Kidney capillary endothelial cell (primary cell): ENCODE measurements at regions not wholly inside any gene's neighbourhood (a gene's known extent, or its start where the extent isn't known, plus 50 kb on each side); places are given as distances from the start of the nearest gene placed in this dataset.

Source experiments
- DNase-seq: peaks from one replicate; pipeline ENCODE4 v3.0.0-alpha.2; 2018; ENCODE audit warnings: low spot score

- no peak for DNase-seq
Observed at GRCh38 chrX:96311366-96311765, 373.3 kb upstream of the DIAPH2 start.

- DNase-seq, result peak; percentile 40
Observed at GRCh38 chrX:96314985-96315384, 369.7 kb upstream of the DIAPH2 start.

DNA sequence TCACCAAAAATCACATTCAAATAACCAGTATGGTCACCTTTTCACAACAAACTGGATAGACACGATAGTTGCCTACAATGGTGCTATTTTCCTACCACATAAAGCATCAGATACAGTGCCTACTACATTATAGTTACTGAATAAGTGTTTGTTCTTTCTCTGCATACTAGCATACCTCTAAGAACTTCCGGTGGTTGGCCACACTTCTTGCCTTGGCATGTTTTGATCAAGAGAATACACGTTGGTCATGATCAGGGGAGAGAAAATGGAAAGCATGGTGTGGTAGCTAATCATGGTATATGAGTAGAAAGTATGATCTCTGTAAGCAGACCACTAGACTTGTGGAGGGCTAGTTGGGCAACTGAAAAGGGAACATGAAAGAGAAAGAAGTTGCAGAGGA lies 322.8 kb upstream of the DIAPH2 start:
- no peak for DNase-seq

- peak; percentile 61 for DNase-seq
Observed at GRCh38 chrX:96372313-96373046, 312.2 kb upstream of the DIAPH2 start.

DNA sequence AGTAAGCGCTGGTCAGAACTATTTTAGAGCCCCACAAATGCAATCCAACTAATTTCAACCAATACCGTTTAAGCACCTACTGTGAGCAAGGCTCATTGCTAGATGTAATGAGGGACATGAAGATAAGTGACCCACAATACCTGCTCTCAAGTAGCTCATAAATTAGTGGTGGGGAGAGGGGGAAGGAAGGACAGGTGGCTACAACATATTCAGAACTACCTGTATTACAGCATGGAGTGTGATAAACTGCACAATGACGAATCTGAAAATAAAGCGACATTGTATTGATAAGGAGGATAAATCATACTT lies 311.6 kb upstream of the DIAPH2 start:
- no peak for DNase-seq

DNA sequence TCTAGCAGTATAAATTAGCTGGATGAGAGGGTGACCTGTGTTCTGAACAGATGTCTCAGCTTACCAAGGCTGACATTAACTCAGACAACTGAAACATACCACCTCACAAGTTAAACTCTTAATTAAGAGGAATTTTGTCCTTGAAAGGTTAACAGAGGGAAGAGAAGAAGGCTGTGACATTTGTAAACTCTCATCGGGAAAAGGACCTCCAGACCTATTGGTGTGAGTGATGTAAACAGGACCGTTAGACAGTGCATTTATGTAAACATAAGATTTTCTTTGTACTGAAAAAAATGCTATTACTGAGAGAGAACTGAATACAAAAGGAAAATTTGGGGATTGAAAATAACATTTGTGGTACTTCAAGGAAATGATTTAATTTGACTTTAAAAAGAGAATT lies 308.4 kb upstream of the DIAPH2 start:
- no peak for DNase-seq

GRCh38 chrX:96379951-96380350 lies 304.7 kb upstream of the DIAPH2 start:
- DNase-seq, result peak; percentile 4

- no peak for DNase-seq
Observed at GRCh38 chrX:96382018-96382417, 302.6 kb upstream of the DIAPH2 start.

- no peak for DNase-seq
Observed at GRCh38 chrX:96383428-96383827, 301.2 kb upstream of the DIAPH2 start.

GRCh38 chrX:96386325-96386724 lies 298.3 kb upstream of the DIAPH2 start:
- DNase-seq, result no peak

GRCh38 chrX:96386981-96387380 lies 297.7 kb upstream of the DIAPH2 start:
- DNase-seq, result no peak

GRCh38 chrX:96387801-96388200 lies 296.8 kb upstream of the DIAPH2 start:
- DNase-seq, result no peak

DNA sequence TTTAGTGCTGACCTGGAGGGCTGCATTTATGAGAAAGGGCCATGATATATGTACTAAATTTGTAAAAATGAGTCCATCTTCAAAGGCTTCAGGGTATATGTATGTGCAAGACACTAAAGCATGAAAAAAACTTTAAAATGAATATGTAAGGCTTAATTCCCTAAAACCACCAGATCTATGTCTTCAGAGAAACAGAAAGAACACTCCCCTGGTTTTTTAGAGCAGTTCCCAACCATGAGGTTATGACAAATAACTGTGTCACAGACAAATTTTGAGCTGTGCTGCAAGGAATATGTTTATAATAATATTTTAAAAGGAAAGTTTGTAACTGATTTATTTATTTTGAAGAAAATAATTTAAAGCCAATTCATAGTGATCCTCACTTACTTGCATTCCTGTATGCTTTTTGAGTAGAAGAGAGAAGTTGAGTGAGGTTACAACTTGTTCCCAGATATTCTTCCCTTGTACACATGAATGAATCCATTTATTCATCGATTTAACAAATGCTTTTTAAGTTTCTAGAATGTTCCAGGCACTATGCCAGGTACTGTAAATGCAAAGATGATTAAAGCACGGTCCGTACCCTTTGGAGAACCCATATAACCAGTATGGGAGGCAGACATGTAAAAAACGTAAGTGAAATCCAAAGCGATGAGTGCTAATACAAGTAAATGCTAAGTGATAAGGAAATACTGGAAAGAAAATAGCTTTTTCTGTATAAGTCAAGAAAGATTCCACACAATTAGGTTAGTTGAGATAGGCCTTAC lies 295.2 kb upstream of the DIAPH2 start:
- DNase-seq, result no peak

GRCh38 chrX:96394598-96394997 lies 290.0 kb upstream of the DIAPH2 start:
- DNase-seq, result no peak

DNA sequence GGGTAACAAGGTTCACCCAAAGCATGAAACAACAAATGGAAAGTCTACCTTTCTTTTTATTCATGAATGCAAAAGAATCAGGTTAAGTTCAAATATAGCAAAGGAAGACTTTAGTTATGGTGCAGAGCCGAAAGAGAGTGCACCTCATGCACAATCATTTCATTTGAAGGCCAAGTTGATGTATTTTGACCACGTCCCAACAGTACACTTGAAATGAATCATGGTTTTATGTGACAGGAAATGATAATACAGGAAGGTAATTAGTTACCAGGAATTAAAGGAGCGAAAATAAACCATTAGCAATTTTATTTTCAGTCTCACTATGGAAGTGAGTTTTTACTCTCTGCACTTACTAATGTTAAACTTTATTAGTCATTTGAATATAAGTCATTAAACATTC lies 281.2 kb upstream of the DIAPH2 start:
- peak; percentile 7 for DNase-seq

- DNase-seq, result no peak
Observed at GRCh38 chrX:96405842-96406241, 278.8 kb upstream of the DIAPH2 start.

- DNase-seq, result no peak
Observed at GRCh38 chrX:96407072-96407471, 277.6 kb upstream of the DIAPH2 start.

DNA sequence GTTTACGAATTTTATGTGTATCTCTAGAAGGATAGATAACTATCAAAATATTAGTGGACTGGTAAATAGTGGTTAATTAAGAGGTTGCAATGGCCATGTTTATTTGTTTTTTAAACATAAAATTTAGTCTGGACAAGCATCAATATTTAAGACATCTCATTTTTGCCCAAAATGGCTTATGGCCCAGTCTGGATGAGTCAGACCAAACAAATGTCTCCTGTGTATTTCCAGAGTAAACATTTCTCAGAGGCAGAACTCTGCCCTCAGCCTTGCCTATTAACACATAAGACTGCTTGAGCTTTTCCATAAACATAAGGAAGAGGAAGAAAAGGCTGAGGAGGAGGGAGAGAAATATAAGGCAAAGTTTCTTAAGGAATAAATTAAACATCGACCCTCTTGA lies 277.1 kb upstream of the DIAPH2 start:
- DNase-seq, result no peak

DNA sequence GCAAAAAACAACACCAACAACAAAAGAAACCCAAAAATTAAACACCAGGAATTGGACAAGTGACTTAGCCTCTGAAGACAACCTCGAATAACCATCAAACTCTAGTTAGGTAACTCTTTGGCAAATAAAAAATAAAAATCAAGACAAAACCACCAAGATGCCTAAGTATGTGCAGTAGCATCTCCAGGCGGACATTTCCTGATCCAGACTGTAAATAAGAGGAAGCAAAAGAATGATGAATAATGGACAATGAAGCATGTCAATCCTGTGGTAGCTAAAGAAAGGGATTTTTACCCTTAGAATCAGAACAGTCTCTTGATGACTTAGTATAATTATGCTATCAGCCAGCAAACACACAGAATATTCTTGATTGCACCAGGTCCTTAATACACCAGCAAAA lies 276.7 kb upstream of the DIAPH2 start:
- no peak for DNase-seq

GRCh38 chrX:96410927-96411326 lies 273.7 kb upstream of the DIAPH2 start:
- no peak for DNase-seq

DNA sequence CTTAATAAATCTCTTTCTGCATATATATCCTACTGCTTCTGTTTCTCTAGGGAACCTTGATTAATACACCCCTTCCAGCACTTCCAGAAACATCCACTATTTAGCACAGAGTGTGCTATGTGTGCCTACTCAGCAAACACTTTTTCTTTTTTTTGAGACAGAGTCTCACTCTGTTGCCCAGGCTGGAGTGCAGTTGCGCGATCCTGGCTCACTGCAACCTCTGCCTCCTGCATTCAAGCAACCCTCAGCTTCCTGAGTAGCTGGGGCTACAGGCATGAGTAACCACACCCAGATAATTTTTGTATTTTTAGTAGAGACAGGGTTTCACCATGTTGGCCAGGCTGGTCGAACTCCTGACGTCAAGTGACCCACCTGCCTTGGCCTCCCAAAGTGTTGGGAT lies 266.9 kb upstream of the DIAPH2 start:
- DNase-seq, result no peak

DNA sequence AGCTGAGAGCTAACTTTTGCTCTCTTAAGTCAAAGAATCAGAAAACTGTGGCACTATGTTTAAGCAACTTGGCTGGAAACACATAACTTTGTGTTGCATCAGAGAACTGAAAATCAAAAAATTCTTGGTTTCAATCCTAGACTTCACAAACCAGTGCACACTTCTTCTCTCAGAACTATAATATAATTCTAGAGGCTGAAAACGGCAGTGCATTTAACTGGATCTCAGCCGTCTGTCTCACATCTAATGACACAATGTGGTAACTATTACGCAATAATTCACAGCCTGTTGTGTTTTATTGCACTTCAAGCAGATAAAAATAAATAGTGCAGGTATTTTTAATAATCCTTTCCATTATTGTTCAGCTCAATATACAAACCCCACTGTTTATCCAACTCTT lies 260.6 kb upstream of the DIAPH2 start:
- no peak for DNase-seq

DNA sequence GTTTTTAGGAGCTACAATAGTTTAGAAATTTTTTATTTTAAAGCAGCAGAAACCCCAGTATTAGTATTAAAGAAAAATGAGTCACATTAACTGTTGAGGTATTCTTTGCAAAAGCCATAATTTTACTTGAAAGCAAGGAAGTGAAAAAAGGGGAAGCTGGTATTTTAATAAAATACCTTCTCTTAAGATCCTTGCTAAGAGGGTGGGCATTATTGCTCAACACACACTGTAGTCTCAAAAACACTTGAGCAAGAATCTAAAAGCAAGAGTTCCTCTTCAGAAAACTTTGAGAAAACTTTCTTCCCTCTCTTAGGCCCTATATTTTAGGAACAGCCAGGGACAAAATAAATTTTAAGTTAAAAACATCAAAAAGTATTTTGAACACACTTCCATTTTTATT lies 259.4 kb upstream of the DIAPH2 start:
- no peak for DNase-seq
